GM23248 (cell line): ENCODE measurements at regions not wholly inside any gene's neighbourhood (a gene's known extent, or its start where the extent isn't known, plus 50 kb on each side); places are given as distances from the start of the nearest gene placed in this dataset.

Experiments
- DNase-seq: peaks from one replicate; pipeline ENCODE4 v3.0.0-alpha.2; 2015
- H2AFZ ChIP-seq: fragments of 200-600 bp; sonication (generic); 2 replicates; pipeline ENCODE4 v1.6.1; 2016; ENCODE audit warnings: antibody characterized with exemption
- H3F3A ChIP-seq: fragments of 200-600 bp; sonication (generic); 2 replicates; pipeline ENCODE4 v1.6.1; 2016; ENCODE audit warnings: mild to moderate bottlenecking, antibody characterized with exemption, mixed run types; ENCODE audit not compliant: insufficient read depth
- H3K27ac ChIP-seq: fragments of 200-600 bp; sonication (generic); 2 replicates; pipeline ENCODE4 v1.5.1; 2016; ENCODE audit warnings: mild to moderate bottlenecking
- H3K27me3 ChIP-seq: fragments of 200-600 bp; sonication (generic); replicated peaks from 2 replicates; pipeline ENCODE4 v1.6.1; 2016; ENCODE audit warnings: mild to moderate bottlenecking; ENCODE audit not compliant: insufficient read depth
- H3K36me3 ChIP-seq: fragments of 200-600 bp; sonication (generic); 2 replicates; pipeline ENCODE4 v1.6.1; 2016; ENCODE audit warnings: low read depth, mild to moderate bottlenecking
- H3K4me1 ChIP-seq: fragments of 200-600 bp; sonication (generic); 2 replicates; pipeline ENCODE4 v1.6.1; 2016; ENCODE audit warnings: mild to moderate bottlenecking; ENCODE audit not compliant: insufficient read depth
- H3K4me2 ChIP-seq: fragments of 200-600 bp; sonication (generic); one replicate; pipeline ENCODE4 v1.6.1; 2016; ENCODE audit warnings: mild to moderate bottlenecking; ENCODE audit not compliant: unreplicated experiment
- H3K4me3 ChIP-seq: fragments of 200-600 bp; sonication (generic); 2 replicates; pipeline ENCODE4 v1.5.1; 2016; ENCODE audit warnings: mild to moderate bottlenecking
- H3K79me2 ChIP-seq: fragments of 200-600 bp; sonication (generic); 2 replicates; pipeline ENCODE4 v1.6.1; 2016; ENCODE audit warnings: mild to moderate bottlenecking; ENCODE audit not compliant: insufficient read depth
- H3K9ac ChIP-seq: fragments of 200-600 bp; sonication (generic); 2 replicates; pipeline ENCODE4 v1.6.1; 2016; ENCODE audit warnings: mild to moderate bottlenecking
- H3K9me2 ChIP-seq: fragments of 200-600 bp; sonication (generic); 2 replicates; pipeline ENCODE4 v1.6.1; 2016; ENCODE audit warnings: mixed run types, mild to moderate bottlenecking, moderate library complexity; ENCODE audit not compliant: insufficient read depth
- H3K9me3 ChIP-seq: fragments of 200-600 bp; sonication (generic); one replicate; pipeline ENCODE4 v1.6.1; 2017; ENCODE audit warnings: low read depth
- H4K20me1 ChIP-seq: fragments of 200-600 bp; sonication (generic); 2 replicates; pipeline ENCODE4 v1.6.0; 2016; ENCODE audit not compliant: insufficient read depth
- EZH2 ChIP-seq: fragments of 200-600 bp; sonication (generic); IDR thresholded peaks from 2 replicates; pipeline ENCODE4 v1.6.1; 2018; ENCODE audit warnings: antibody characterized with exemption, mild to moderate bottlenecking; ENCODE audit not compliant: insufficient read depth, poor library complexity, severe bottlenecking
- EZH2phosphoT487 ChIP-seq: fragments of 200-600 bp; sonication (generic); IDR thresholded peaks from 2 replicates; pipeline ENCODE4 v1.6.1; 2018; ENCODE audit warnings: antibody characterized with exemption, moderate library complexity, mild to moderate bottlenecking, low read depth; ENCODE audit not compliant: insufficient read depth
- WGBS, 2 experiments: methylation state at CpG; one replicate each; pipeline ENCODE4 v1.1.6; 2015 to 2017; ENCODE audit warnings: low lambda C conversion rate in 2 of 2, low coverage in 1 of 2; ENCODE audit errors: missing lambda C conversion rate in 2 of 2; 5-methylcytosine and 5-hydroxymethylcytosine counted together
- in situ Hi-C: fragments of 300-500 bp; cut with MboI; formaldehyde crosslinking; loops from 2 replicates; pipeline ENCODE4 v1.15.0; 2020

DNA sequence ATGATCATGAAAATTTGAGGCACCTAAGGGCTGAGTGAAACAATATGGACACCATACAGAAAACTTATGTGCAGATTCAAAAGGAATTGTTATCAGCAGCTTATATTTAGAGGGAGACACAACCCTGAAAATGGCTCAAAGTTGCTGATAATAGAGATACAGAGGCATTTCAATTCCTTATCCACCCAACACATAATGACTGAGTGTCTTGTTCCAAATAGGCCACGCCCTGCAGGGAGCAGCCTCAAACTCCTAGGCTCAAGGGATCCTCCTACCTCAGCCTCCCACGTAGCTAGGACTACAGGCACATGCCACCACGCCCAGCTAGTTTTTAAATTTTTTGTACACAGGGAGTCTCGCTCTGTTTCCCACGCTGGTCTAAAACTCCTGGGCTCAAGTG, 79.0 kb downstream of the LBH start:
- no peaks in the 10 kb centered on the region for H4K20me1 ChIP-seq

DNA sequence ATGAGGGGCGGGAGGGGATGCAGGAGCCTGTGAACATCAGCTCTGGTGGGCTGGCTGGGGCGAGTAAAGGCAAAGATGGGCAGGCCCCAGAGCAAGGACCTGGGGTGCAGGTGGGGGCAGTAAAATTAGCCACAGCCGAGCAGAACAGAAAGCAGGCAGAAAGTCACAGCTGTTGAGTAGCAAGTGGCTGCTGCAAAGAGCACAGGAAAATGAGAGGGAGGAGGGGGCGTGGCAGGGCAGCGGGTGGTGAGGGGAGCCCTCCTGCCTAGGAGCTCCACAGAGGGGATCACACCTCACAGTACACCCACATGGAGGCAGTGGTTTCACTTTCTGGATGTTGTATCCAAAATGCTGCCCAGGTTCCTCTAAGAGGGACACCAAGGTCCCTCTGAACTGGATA, 79.6 kb downstream of the LBH start:
- Histone ChIP-seq H3K9me3 (no peaks in the 10 kb centered on the region), H3K4me2 (no peak overlapping the region), H2AFZ (no peak overlapping the region), H3K27ac (no peak overlapping the region), H3F3A (no peaks in the 10 kb centered on the region), H3K27me3 (no peaks in the 10 kb centered on the region), H3K36me3 (no peaks in the 10 kb centered on the region), H3K4me1 (peaks cover 6% of the 10 kb centered on the region; the same call in 1 of the 2 replicates), H3K4me3 (no peak overlapping the region), H4K20me1 (no peaks in the 10 kb centered on the region), H3K9me2 (no peaks in the 10 kb centered on the region), H3K79me2 (no peaks in the 10 kb centered on the region), H3K9ac (no peak overlapping the region)
- no peak for DNase-seq
- in situ Hi-C loops, result no loop called here
- no peak for TF ChIP-seq EZH2phosphoT487
- TF ChIP-seq EZH2, result no peak
- 66 to 72% methylated on average over 3 to 5 of the region's 5 CpGs for WGBS, 2 experiments

More for the DNA sequence above, 79.0 kb downstream of the LBH start:
- Histone ChIP-seq H3K27me3 (no peaks in the 10 kb centered on the region), H3K4me1 (peaks cover 10% of the 10 kb centered on the region), H3F3A (no peaks in the 10 kb centered on the region), H3K9me2 (no peaks in the 10 kb centered on the region), H3K36me3 (no peaks in the 10 kb centered on the region), H3K9ac (no peak overlapping the region), H2AFZ (no peak overlapping the region), H3K79me2 (no peaks in the 10 kb centered on the region), H3K9me3 (no peaks in the 10 kb centered on the region), H3K4me3 (no peak overlapping the region), H3K4me2 (no peak overlapping the region), H3K27ac (no peak overlapping the region)
- in situ Hi-C loops, result no loop called here
- 83 to 93% methylated on average over 5 of the region's 5 CpGs for WGBS, 2 experiments
- DNase-seq, result no peak
- TF ChIP-seq EZH2, result no peak
- TF ChIP-seq EZH2phosphoT487, result no peak

DNA sequence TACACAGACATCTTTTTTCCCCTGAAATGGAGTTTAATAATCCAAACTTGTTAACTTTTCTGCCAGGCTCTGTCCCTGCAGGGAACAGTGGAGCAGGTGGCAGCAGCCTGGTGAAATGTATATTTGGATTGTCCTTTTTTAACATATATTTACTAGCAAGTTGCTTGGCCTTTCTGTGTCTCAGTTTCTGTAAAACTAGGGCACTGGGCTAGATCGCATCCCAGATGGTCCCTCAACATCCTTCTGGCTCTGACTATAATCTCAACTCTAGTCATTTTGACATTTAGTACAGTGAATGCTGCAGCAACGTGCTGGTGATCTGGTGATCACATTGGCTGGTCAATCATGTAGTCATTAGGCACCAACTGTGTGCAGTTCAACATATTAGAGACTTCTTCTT, 80.4 kb downstream of the LBH start:
- Histone ChIP-seq H3K9ac (no peak overlapping the region), H3K9me3 (no peaks in the 10 kb centered on the region), H3K4me3 (no peak overlapping the region), H3K36me3 (no peaks in the 10 kb centered on the region), H3K27ac (no peak overlapping the region), H2AFZ (no peak overlapping the region), H4K20me1 (no peaks in the 10 kb centered on the region), H3K9me2 (no peaks in the 10 kb centered on the region), H3F3A (no peaks in the 10 kb centered on the region), H3K79me2 (no peaks in the 10 kb centered on the region), H3K4me1 (no peaks in the 10 kb centered on the region), H3K4me2 (no peak overlapping the region), H3K27me3 (no peaks in the 10 kb centered on the region)
- in situ Hi-C loops, result no loop called here
- no peak for TF ChIP-seq EZH2
- TF ChIP-seq EZH2phosphoT487, result no peak
- DNase-seq, result no peak
- 66 to 68% methylated on average over 2 of the region's 2 CpGs for WGBS, 2 experiments

DNA sequence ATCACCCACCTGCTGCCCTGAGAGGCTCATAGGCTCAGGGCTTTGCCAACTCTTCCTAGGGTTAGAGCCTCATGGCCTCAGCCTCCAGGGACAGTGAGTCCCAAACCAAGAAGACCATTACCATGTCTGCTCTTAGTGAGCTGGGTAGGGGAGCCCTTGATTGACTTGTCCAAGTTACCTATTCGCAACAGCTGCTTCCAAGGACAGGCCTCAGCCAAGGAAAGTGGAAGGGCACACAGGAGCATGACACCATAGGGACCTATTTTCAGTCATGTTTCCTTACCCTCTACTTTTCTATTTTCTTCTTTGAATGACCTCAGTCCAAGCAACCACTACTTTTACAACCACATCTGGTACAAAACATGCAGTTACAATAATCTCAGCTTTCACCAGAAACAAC, 81.6 kb downstream of the LBH start:
- H2AFZ ChIP-seq, result no peak overlapping the region
- 83 to 87% methylated on average over 1 of the region's 1 CpG for WGBS, 2 experiments
- H3K4me1 ChIP-seq, result no peaks in the 10 kb centered on the region
- no peaks in the 10 kb centered on the region for H3K9me2 ChIP-seq
- no peak for DNase-seq
- no peaks in the 10 kb centered on the region for H3F3A ChIP-seq
- in situ Hi-C loops, result no loop called here
- TF ChIP-seq EZH2 (no peak), EZH2phosphoT487 (no peak)
- no peak overlapping the region for H3K9ac ChIP-seq
- no peaks in the 10 kb centered on the region for H3K79me2 ChIP-seq
- no peak overlapping the region for H3K4me3 ChIP-seq
- H3K36me3 ChIP-seq, result no peaks in the 10 kb centered on the region
- no peak overlapping the region for H3K27ac ChIP-seq
- H4K20me1 ChIP-seq, result no peaks in the 10 kb centered on the region
- H3K4me2 ChIP-seq, result no peak overlapping the region
- H3K9me3 ChIP-seq, result no peaks in the 10 kb centered on the region
- no peaks in the 10 kb centered on the region for H3K27me3 ChIP-seq

DNA sequence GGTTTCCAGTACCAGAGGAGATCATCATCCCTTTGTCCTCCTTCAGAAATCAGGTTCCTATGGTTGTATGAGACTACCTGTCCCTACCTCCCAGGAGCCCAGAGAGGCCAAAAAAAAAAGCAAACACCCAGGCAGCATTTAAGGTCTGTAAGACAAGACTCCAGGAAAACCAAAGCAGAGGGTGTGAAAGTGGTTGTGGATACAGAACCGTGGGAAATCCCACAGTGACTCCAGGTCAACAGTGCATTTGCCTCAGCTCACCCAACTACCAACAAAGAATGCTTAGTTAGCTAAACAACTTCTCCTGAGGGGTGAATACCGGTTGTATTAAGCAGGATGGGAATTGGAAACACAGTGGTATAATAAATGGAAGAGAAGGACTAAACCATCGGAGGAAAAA, 83.6 kb downstream of the LBH start:
- H3K27ac ChIP-seq, result no peak overlapping the region
- WGBS, 2 experiments, result 68 to 76% methylated on average over 3 of the region's 3 CpGs
- no peak overlapping the region for H3K4me2 ChIP-seq
- no peaks in the 10 kb centered on the region for H3K36me3 ChIP-seq
- H3K9ac ChIP-seq, result no peak overlapping the region
- H3K4me3 ChIP-seq, result no peak overlapping the region
- H3F3A ChIP-seq, result no peaks in the 10 kb centered on the region
- no peaks in the 10 kb centered on the region for H3K27me3 ChIP-seq
- no peaks in the 10 kb centered on the region for H3K9me3 ChIP-seq
- TF ChIP-seq EZH2phosphoT487 (no peak), EZH2 (no peak)
- no peaks in the 10 kb centered on the region for H4K20me1 ChIP-seq
- no peak for DNase-seq
- no peaks in the 10 kb centered on the region for H3K4me1 ChIP-seq
- H2AFZ ChIP-seq, result no peak overlapping the region
- in situ Hi-C loops, result no loop called here
- H3K9me2 ChIP-seq, result no peaks in the 10 kb centered on the region
- H3K79me2 ChIP-seq, result no peaks in the 10 kb centered on the region
